ENCODE measurements at regions not wholly inside any gene's neighbourhood (a gene's known extent, or its start where the extent isn't known, plus 50 kb on each side); places are given as distances from the start of the nearest gene placed in this dataset.
"Not testable (repeated sequence)": the region's sequence is repeated elsewhere in the genome, so short reads cannot be mapped to it uniquely, and the experiment has no call there.

GRCh38 chr21:9572782-9573181, 948.6 kb upstream of the TPTE start:
- not testable (repeated sequence) for DNase-seq

- not testable (repeated sequence) for DNase-seq
Measured at GRCh38 chr21:9573528-9573927, 947.9 kb upstream of the TPTE start.

GRCh38 chr21:9579275-9579674, 942.1 kb upstream of the TPTE start:
- not testable (repeated sequence) for DNase-seq

- DNase-seq = not testable (repeated sequence)
Measured at GRCh38 chr21:9587941-9588340, 933.4 kb upstream of the TPTE start.

GRCh38 chr21:9592591-9592990, 928.8 kb upstream of the TPTE start:
- DNase-seq = not testable (repeated sequence)

- DNase-seq = not testable (repeated sequence)
Measured at GRCh38 chr21:9593646-9594045, 927.7 kb upstream of the TPTE start.

GRCh38 chr21:9614011-9614410, 907.4 kb upstream of the TPTE start:
- DNase-seq = not testable (repeated sequence)

- not testable (repeated sequence) for DNase-seq
Measured at GRCh38 chr21:9621121-9621793, 900.1 kb upstream of the TPTE start.

GRCh38 chr21:9628051-9628450, 893.3 kb upstream of the TPTE start:
- DNase-seq = not testable (repeated sequence)

GRCh38 chr21:9647409-9647808, 874.0 kb upstream of the TPTE start:
- not testable (repeated sequence) for DNase-seq

- DNase-seq = not testable (repeated sequence)
Measured at GRCh38 chr21:9648331-9648730, 873.1 kb upstream of the TPTE start.

- not testable (repeated sequence) for DNase-seq
Measured at GRCh38 chr21:9648947-9649720, 872.2 kb upstream of the TPTE start.

GRCh38 chr21:9652819-9653218, 868.6 kb upstream of the TPTE start:
- not testable (repeated sequence) for DNase-seq

- DNase-seq = not testable (repeated sequence)
Measured at GRCh38 chr21:9655221-9655620, 866.2 kb upstream of the TPTE start.

GRCh38 chr21:9656455-9656854, 864.9 kb upstream of the TPTE start:
- DNase-seq = not testable (repeated sequence)

GRCh38 chr21:9657779-9658178, 863.6 kb upstream of the TPTE start:
- DNase-seq = not testable (repeated sequence)

- not testable (repeated sequence) for DNase-seq
Measured at GRCh38 chr21:9659877-9660276, 861.5 kb upstream of the TPTE start.

GRCh38 chr21:9663914-9664729, 857.3 kb upstream of the TPTE start:
- not testable (repeated sequence) for DNase-seq

GRCh38 chr21:9675811-9676210, 845.6 kb upstream of the TPTE start:
- not testable (repeated sequence) for DNase-seq

GRCh38 chr21:9679029-9679428, 842.4 kb upstream of the TPTE start:
- DNase-seq = not testable (repeated sequence)

- DNase-seq = not testable (repeated sequence)
Measured at GRCh38 chr21:9688945-9689344, 832.4 kb upstream of the TPTE start.

- DNase-seq = not testable (repeated sequence)
Measured at GRCh38 chr21:9690981-9691380, 830.4 kb upstream of the TPTE start.

- DNase-seq = not testable (repeated sequence)
Measured at GRCh38 chr21:9695759-9696158, 825.6 kb upstream of the TPTE start.
